Heart left ventricle (tissue), 16 donors: ENCODE measurements at regions not wholly inside any gene's neighbourhood (a gene's known extent, or its start where the extent isn't known, plus 50 kb on each side); places are given as distances from the start of the nearest gene placed in this dataset.

ENCODE experiments used
- ATAC-seq, 4 donors: fragments of 200-7000 bp; cut with Tn5 transposase; one replicate each; pipeline ENCODE4 v1.9.1; 2020 to 2022; ENCODE audit warnings: moderate library complexity in 4 of 4, mild to moderate bottlenecking in 3 of 4, moderate number of reproducible peaks in 1 of 4
- DNase-seq, 5 donors: peaks; one replicate each; pipeline ENCODE4 v3.0.0-alpha.2; 2020
- H3K27ac ChIP-seq, 12 donors: fragments of 200-600 bp; sonication (generic) in 4 of 12; one replicate each; pipeline versions ENCODE4 v1.5.0 to v1.8.0; 2016 to 2022; ENCODE audit warnings: mild to moderate bottlenecking in 2 of 12
- H3K27me3 ChIP-seq, 9 donors: fragments of 200-600 bp; sonication (generic) in 2 of 9; one replicate each; pipeline versions ENCODE4 v1.5.1 to v1.8.0; 2016 to 2022; ENCODE audit warnings: mild to moderate bottlenecking in 3 of 9
- H3K36me3 ChIP-seq, 9 donors: fragments of 200-600 bp; sonication (generic) in 2 of 9; one replicate each; pipeline versions ENCODE4 v1.5.0 to v1.8.0; 2018 to 2022; ENCODE audit warnings: mild to moderate bottlenecking in 2 of 9
- H3K4me1 ChIP-seq, 12 donors: fragments of 200-600 bp; sonication (generic) in 4 of 12; one replicate each; pipeline versions ENCODE4 v1.5.0 to v1.8.0; 2016 to 2022; ENCODE audit warnings: mild to moderate bottlenecking in 3 of 12
- H3K4me3 ChIP-seq, 12 donors: fragments of 200-600 bp; sonication (generic) in 4 of 12; one replicate each; pipeline versions ENCODE4 v1.5.0 to v1.8.0; 2017 to 2022; ENCODE audit warnings: mild to moderate bottlenecking in 9 of 12, moderate library complexity in 4 of 12
- H3K9me3 ChIP-seq, 12 donors: fragments of 200-600 bp; sonication (generic) in 4 of 12; one replicate each; pipeline versions ENCODE4 v1.5.0 to v1.8.0; 2016 to 2022; ENCODE audit warnings: mild to moderate bottlenecking in 1 of 12
- CTCF ChIP-seq, 12 donors: fragments of 200-600 bp; sonication (generic) in 4 of 12; IDR thresholded peaks; one replicate each; pipeline versions ENCODE4 v1.5.0 to v1.8.0; 2018 to 2022; ENCODE audit warnings: antibody characterized with exemption in 12 of 12, mild to moderate bottlenecking in 5 of 12
- POLR2A ChIP-seq, 2 donors: fragments of 450-650 bp; IDR thresholded peaks; one replicate each; pipeline ENCODE4 v1.6.1; 2017; ENCODE audit warnings: antibody characterized with exemption in 2 of 2, mild to moderate bottlenecking in 2 of 2, moderate library complexity in 2 of 2
- WGBS, 4 donors: extraction: QIAGEN DNeasy Blood & Tissue Kit in 2 of 4; methylation state at CpG; one replicate each; pipeline versions ENCODE4 v1.1.5 to v1.1.7; 2013 to 2018; 5-methylcytosine and 5-hydroxymethylcytosine counted together
- intact Hi-C, 10 donors: fragments of 100-400 bp; cut with DNase I; formaldehyde crosslinking; loops; one replicate each; pipeline versions ENCODE4 v1.11.1 to v1.14.2; 2022
- donor health status: ischemic (EF 13 %, LVEDD 7.1; RV severe dilation, severe dysfunction).
- donor health status: healthy with polysubstance abuse.
- donor health status: DM: no; HTN: yes; CAD: no.
- donor health status: DM: no; HTN: no; CAD: no.
- donor health status: ischemic (EF 25% LVEDD 6.9; RV normal size, moderate dysfunction).
- donor health status: ischemic (EF 25% LVEDD 5.7; RV mildly dilated, moderate dysfunction).
- donor health status: healthy.
- donor health status: DM: yes; HTN: yes; CAD: no.
- donor health status: ischemic (EF 35%, LVEDD 5.7; RV mildly dilated, moderate dysfunction).
- donor health status: nonischemic (EF 11% LVEDD 7.7; RV severe dilation, severe dysfunction).
- donor health status: DM: yes; HTN: yes; CAD: no.
- donor health status: PGD.
- donor health status: ischemic (EF 29% LVEDD 5.4; RV normal size, mild dysfunction).
- donor health status: nonischemic (EF 23%, LVEDD 6.1; RV moderate dilation, normal function).

DNA sequence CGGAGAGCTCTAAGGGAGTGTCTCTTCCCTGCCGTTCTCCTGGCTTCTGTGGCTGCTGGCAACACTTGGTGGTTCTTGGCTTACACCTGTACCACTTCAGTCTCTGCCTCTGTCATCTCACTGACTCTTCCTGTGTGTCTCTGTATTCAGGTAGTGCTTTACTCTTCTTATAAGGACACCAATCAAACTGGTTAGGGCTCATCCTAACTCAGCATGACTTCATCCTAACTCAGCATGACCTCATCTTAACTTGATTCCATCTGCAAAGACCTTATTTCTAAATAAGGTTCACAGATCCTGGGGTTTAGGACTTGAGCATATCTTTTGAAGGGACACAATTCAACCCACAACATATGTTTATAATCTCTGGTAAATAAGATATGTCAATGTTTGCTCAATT, 51.6 kb upstream of the DSEL start:
- H3K27me3 ChIP-seq: no peaks in the 10 kb centered on the region
- H3K27ac ChIP-seq: no peak overlapping the region
- 65 to 80% (median 78%) methylated on average over 2 of the region's 2 CpGs for WGBS, 4 donors
- intact Hi-C loops: no loop called here
- no peaks in the 10 kb centered on the region for H3K9me3 ChIP-seq
- DNase-seq (no peak), ATAC-seq (no peak)
- no peak overlapping the region for H3K4me3 ChIP-seq
- TF ChIP-seq CTCF (IDR thresholded peaks at IDR 0.05): no peak
- no peak for TF ChIP-seq POLR2A (IDR thresholded peaks at IDR 0.05)
- H3K4me1 ChIP-seq: no peaks in the 10 kb centered on the region
- H3K36me3 ChIP-seq: no peaks in the 10 kb centered on the region
